Activated gamma-delta T cell (primary cell): ENCODE measurements at regions not wholly inside any gene's neighbourhood (a gene's known extent, or its start where the extent isn't known, plus 50 kb on each side); places are given as distances from the start of the nearest gene placed in this dataset.

ENCODE experiments used
- DNase-seq: peaks from one replicate; lab custom pipeline; 2025; lab: John Stamatoyannopoulos, UW

GRCh38 chr5:165781738-165782137, 2276.3 kb downstream of the MAT2B start:
- no peak for DNase-seq

- no peak for DNase-seq
Measured at GRCh38 chr5:165783024-165783423, 2277.6 kb downstream of the MAT2B start.

DNA sequence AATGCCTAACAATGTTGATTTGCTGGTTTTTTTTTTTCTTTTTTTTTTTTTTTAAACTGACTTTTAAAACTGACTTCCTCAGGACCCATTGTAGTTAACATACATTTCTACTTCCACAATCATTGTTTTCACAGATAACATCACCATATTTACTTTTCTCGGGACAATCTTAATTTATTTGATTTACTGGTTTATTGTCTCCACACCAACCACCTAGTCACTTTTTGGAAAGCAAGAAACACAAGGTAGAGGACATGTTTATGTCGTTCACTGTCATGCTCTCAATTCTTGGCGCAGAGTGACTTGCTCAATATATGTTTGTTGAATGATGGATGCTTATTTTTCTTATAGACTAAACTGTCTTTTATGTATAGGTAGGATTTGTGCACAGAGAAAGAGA, 2280.7 kb downstream of the MAT2B start:
- DNase-seq = no peak

GRCh38 chr5:165795073-165795472, 2289.7 kb downstream of the MAT2B start:
- DNase-seq = no peak

GRCh38 chr5:165805756-165806155, 2300.3 kb downstream of the MAT2B start:
- DNase-seq = no peak

- no peak for DNase-seq
Measured at GRCh38 chr5:165808335-165808734, 2302.9 kb downstream of the MAT2B start.

DNA sequence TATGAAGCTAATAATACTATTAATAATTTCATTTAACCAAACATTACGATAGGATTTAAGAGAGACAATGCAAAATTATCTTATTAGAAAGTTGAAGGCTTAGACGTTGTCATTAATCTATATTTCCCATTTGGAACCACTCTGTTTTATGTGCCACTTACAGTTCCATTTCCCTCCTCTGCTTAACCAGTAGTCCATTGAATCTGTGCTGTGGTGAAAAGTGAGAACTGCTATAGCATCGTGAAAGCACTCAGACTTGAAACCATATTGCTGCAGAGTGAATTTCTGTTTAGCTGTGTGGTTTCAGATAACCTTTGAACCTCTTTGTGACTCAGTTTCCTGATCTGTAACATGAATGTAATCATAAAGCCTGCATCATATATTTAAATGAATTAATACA, 2304.5 kb downstream of the MAT2B start:
- DNase-seq = no peak

GRCh38 chr5:165829504-165829903, 2324.1 kb downstream of the MAT2B start:
- no peak for DNase-seq

GRCh38 chr5:165834891-165835290, 2329.5 kb downstream of the MAT2B start:
- no peak for DNase-seq

DNA sequence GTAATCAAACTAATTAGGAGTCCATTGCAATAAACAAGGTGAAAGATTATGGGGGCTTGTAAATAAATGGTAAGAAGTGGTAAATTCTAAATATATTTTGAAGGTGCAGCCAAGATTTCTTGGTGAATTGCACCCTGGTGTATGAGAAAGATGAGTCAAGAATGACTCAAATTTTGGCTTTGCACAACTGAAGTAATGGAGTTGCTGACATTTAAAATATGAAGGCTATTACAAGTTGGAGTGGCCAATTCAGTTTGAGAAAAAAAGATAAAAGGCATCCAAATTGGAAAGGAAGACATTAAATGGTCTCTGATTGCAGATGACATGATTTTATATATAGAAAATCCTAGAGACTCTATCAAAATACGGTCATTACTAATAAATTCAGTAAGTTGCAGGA, 2330.6 kb downstream of the MAT2B start:
- no peak for DNase-seq

GRCh38 chr5:165837286-165837685, 2331.9 kb downstream of the MAT2B start:
- no peak for DNase-seq

DNA sequence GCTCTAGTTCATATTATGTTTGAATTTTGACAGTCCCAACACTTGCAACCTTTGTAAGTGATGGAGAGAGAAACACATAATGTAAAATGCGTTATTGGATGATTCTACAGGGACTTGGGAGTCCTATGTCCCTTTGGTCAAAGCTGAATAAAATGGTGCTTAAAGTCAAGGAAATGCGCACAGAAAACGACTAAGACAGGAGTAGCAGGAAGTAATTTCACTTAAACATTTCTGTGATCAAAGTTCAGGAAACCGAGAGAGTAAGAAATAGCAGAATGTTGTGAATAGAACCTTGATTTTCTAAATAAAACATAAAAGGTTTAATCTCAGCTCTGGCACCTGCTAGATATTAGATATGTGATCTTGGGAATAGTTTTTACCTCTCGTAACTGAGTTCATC, 2339.2 kb downstream of the MAT2B start:
- DNase-seq = no peak

GRCh38 chr5:165858118-165858517, 2352.7 kb downstream of the MAT2B start:
- no peak for DNase-seq

DNA sequence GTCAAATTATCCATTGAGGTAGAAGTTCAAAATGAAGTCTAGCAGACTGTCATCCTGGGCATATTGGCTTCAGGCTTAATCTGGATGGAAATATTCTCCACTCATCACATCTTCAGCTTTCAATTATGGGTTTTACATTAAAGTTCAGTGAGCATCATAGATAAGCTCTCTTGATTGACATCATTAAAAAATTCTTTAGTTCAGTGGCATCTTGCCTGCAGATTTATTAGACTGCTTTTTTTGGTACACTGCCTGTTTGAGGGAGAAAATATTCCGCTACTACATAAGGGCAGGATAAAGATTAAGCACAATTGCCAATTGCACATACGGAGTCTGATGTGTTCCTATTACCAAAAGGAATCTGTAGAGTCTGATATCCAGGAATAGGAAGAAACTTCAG, 2353.8 kb downstream of the MAT2B start:
- no peak for DNase-seq

DNA sequence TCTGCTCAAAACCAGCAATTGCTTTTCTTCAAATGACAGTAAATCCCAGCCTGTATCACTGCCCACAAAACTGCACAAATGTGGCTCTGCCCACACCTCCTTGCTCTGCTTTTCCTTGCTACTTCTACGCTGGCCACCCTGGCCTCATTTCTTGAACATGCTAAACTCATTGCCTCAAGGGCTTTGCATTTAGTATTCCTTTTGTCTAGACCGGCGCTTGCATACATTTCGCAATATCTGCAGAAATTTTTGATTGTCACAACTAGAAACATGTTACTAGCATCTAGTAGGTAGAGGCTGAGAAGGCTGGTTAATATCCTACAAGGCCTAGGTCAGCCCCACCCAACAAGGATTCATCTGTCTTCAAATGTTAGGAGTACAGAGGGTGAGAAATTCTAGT, 2357.8 kb downstream of the MAT2B start:
- no peak for DNase-seq

- no peak for DNase-seq
Measured at GRCh38 chr5:165871291-165871690, 2365.9 kb downstream of the MAT2B start.

DNA sequence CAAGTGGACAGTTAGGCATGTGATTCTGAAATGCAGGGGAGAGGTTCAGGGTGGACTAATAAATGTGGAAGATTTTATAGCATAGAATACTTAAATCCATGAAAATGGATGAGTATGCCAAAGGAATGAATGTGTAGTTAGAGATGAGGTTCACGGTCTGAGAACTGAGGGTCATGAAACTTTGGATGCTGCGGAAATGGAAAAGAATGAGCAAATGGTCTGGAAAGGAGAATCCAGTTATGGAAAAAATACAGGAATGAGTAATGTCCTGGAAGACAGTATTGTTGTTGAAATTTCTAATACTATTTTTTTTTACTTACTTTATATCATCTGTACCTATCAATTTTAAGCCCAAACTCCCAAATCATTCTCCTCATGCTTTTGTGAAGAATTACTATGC, 2369.4 kb downstream of the MAT2B start:
- DNase-seq = no peak

DNA sequence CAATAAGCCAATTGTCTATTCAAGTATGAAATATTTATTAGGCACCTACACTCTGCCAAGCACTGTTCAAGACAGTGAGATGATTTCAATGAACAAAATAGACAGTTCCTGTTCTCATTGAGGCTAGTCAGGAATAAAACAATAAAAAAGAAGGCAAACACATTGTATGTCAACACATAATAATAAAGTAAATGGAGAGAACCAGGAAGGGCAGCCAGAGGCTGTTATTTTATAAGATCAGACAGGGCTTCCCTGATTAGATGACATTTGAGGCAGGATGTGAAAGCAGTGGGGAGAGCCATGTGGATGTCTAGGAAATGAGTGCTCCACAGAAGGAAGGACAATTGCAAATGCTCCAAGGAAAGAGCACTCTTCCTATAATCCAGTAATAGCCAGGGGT, 2371.1 kb downstream of the MAT2B start:
- no peak for DNase-seq

GRCh38 chr5:165877475-165877874, 2372.1 kb downstream of the MAT2B start:
- no peak for DNase-seq

- no peak for DNase-seq
Measured at GRCh38 chr5:165881259-165881658, 2375.8 kb downstream of the MAT2B start.

GRCh38 chr5:165882099-165882498, 2376.7 kb downstream of the MAT2B start:
- DNase-seq = no peak

- no peak for DNase-seq
Measured at GRCh38 chr5:165885623-165886350, 2380.4 kb downstream of the MAT2B start.

- DNase-seq = no peak
Measured at GRCh38 chr5:165887147-165887546, 2381.7 kb downstream of the MAT2B start.

GRCh38 chr5:165892383-165892782, 2387.0 kb downstream of the MAT2B start:
- no peak for DNase-seq
